Thoracic aorta (tissue), 2 donors: ENCODE measurements at regions not wholly inside any gene's neighbourhood (a gene's known extent, or its start where the extent isn't known, plus 50 kb on each side); places are given as distances from the start of the nearest gene placed in this dataset.

Experiments used
- ATAC-seq: fragments of 150-250 bp; one replicate; pipeline ENCODE4 v1.8.0; 2017; ENCODE audit warnings: low read depth; ENCODE audit not compliant: insufficient number of reproducible peaks, low FRiP score
- DNase-seq: peaks from one replicate; pipeline ENCODE4 v3.0.0-alpha.2; 2020; ENCODE audit warnings: low spot score
- H3K27ac ChIP-seq, 2 donors: fragments of 200-600 bp; sonication (generic); 1 replicate in 1 of 2; 2 replicates in 1 of 2; pipeline ENCODE4 v1.5.1; 2016; ENCODE audit warnings: mild to moderate bottlenecking in 2 of 2, moderate library complexity in 2 of 2
- H3K27me3 ChIP-seq: fragments of 200-600 bp; sonication (generic); replicated peaks from 2 replicates; pipeline ENCODE4 v1.6.0; 2016; ENCODE audit warnings: mild to moderate bottlenecking; ENCODE audit not compliant: insufficient read depth
- H3K36me3 ChIP-seq: fragments of 200-600 bp; sonication (generic); one replicate; pipeline ENCODE4 v1.5.1; 2016
- H3K4me1 ChIP-seq, 2 donors: fragments of 200-600 bp; sonication (generic); 1 replicate in 1 of 2; 2 replicates in 1 of 2; pipeline versions ENCODE4 v1.5.1 to v1.6.0; 2016; ENCODE audit warnings: low read depth in 2 of 2, mild to moderate bottlenecking in 1 of 2; ENCODE audit not compliant: control insufficient read depth in 1 of 2
- H3K4me3 ChIP-seq: fragments of 200-600 bp; sonication (generic); 2 replicates; pipeline ENCODE4 v1.5.1; 2016; ENCODE audit warnings: mild to moderate bottlenecking
- H3K9me3 ChIP-seq: fragments of 200-600 bp; sonication (generic); 2 replicates; pipeline ENCODE4 v1.5.1; 2016
- CTCF ChIP-seq: fragments of 200-600 bp; sonication (generic); IDR thresholded peaks from one replicate; pipeline ENCODE4 v1.5.1; 2019; ENCODE audit warnings: antibody characterized with exemption

- no peaks in the 10 kb centered on the region for H3K27me3 ChIP-seq
- H3K27ac ChIP-seq, result no peak overlapping the region
- no peak overlapping the region for H3K4me3 ChIP-seq
- TF ChIP-seq CTCF, result no peak
- DNase-seq (no peak), ATAC-seq (no peak)
- H3K9me3 ChIP-seq, result no peaks in the 10 kb centered on the region
- no peaks in the 10 kb centered on the region for H3K36me3 ChIP-seq
- peaks cover 0 to 11% of the 10 kb centered on the region in 2 donors for H3K4me1 ChIP-seq
Observed at GRCh38 chr12:75600146-75600545, 88.7 kb upstream of the KRR1 start.

GRCh38 chr12:75599061-75599460 is 87.7 kb upstream of the KRR1 start:
- peaks cover 0 to 8% of the 10 kb centered on the region in 2 donors for H3K4me1 ChIP-seq

GRCh38 chr12:75596406-75596805 is 85.0 kb upstream of the KRR1 start:
- TF ChIP-seq CTCF, result no peak
- Histone ChIP-seq H3K27me3 (no peaks in the 10 kb centered on the region), H3K4me3 (no peak overlapping the region), H3K36me3 (no peaks in the 10 kb centered on the region), H3K4me1 (no peaks in the 10 kb centered on the region), H3K9me3 (no peaks in the 10 kb centered on the region), H3K27ac (no peak overlapping the region)
- ATAC-seq (no peak), DNase-seq (no peak)

More at GRCh38 chr12:75599061-75599460, 87.7 kb upstream of the KRR1 start:
- Histone ChIP-seq H3K36me3 (no peaks in the 10 kb centered on the region), H3K27ac (no peak overlapping the region), H3K4me3 (no peak overlapping the region), H3K9me3 (no peaks in the 10 kb centered on the region), H3K27me3 (no peaks in the 10 kb centered on the region)
- DNase-seq, result no peak
- TF ChIP-seq CTCF, result no peak
- ATAC-seq, result no peak

DNA sequence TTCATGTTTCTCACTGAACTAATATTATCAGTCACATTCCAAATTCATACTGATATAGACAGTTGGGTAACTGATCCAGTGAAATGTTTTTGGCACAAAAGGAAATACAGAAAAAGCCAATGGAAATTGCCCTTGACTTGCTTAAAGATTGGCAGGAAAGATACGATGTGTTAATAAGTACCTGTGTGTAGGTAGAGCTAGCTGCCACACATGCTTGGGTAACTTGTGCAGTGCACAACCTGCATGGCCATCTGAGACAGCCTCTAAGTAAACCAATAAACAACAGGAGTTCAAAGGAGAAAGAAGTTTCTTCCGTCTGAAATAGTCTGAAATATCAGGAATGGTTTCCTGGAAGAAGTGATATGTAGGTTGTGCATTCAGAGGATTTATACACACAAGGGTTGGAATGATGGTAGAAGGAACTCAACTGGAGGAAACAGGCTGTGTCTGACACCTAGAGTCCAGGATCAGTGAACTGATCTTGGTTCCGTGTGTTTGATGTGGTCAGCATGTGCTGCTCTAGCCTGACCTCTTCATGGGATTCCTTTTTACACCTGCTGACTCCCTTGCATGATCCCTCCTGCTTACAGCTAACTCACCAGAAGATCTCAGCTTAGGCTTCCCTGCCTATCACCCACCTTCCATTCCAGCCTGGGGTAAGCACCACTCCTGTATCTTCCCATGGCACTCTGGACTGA is 81.4 kb upstream of the KRR1 start:
- H3K4me3 ChIP-seq, result no peak overlapping the region
- TF ChIP-seq CTCF, result no peak
- H3K4me1 ChIP-seq, result no peaks in the 10 kb centered on the region
- ATAC-seq (no peak), DNase-seq (no peak)
- H3K9me3 ChIP-seq, result no peaks in the 10 kb centered on the region
- H3K27me3 ChIP-seq, result no peaks in the 10 kb centered on the region
- no peaks in the 10 kb centered on the region for H3K36me3 ChIP-seq
- H3K27ac ChIP-seq, result no peak overlapping the region

DNA sequence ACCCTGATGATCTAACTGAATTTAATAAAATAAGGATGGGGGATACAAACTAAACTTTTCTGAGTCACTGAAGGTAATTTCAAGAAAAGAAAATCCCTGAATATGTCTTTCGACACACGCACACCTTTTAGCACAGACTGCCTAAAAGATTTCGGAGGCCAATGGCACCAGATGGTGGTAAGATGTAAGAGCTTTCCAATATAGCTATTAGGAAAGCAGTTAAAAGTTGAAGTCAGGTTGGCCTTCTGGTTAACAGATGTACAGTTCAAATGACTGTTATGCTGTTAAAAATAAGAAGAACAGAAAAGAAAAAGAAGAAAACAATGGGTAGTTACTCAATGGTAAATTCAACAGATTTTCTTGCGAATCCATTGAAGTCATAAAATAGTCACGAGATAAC is 80.7 kb upstream of the KRR1 start:
- no peak for ATAC-seq
- no peak overlapping the region for H3K27ac ChIP-seq

More for the DNA sequence above, 80.7 kb upstream of the KRR1 start:
- H3K4me1 ChIP-seq, result no peaks in the 10 kb centered on the region
- no peaks in the 10 kb centered on the region for H3K27me3 ChIP-seq
- no peak for TF ChIP-seq CTCF
- no peak overlapping the region for H3K4me3 ChIP-seq
- no peaks in the 10 kb centered on the region for H3K9me3 ChIP-seq
- no peaks in the 10 kb centered on the region for H3K36me3 ChIP-seq
- no peak for DNase-seq
